GM12878 (cell line): ENCODE measurements at regions not wholly inside any gene's neighbourhood (a gene's known extent, or its start where the extent isn't known, plus 50 kb on each side); places are given as distances from the start of the nearest gene placed in this dataset.

ENCODE experiments used
- ATAC-seq: fragments of 200-7000 bp; cut with Tn5 transposase; 3 replicates; pipeline ENCODE4 v1.9.1; 2020; ENCODE audit warnings: mild to moderate bottlenecking, moderate library complexity
- BruUV-seq: library from RNA; stranded (reverse); fragments of 400-500 nt; replicated peaks from 2 replicates; lab custom pipeline; 2021; lab: Mats Ljungman, UMichigan
- CTCF ChIA-PET: fragments of 300-600 bp; sonication (Branson Sonifier 250); formaldehyde crosslinking; extraction: SDS; loops from one replicate; lab custom pipeline; 2021; ENCODE audit warnings: inconsistent platforms; lab: Yijun Ruan, JAX
- POLR2A ChIA-PET: fragments of 350-600 bp; formaldehyde crosslinking; extraction: SDS; loops from one replicate; lab custom pipeline; 2021; ENCODE audit warnings: inconsistent platforms; lab: Charles Lee
- RAD21 ChIA-PET: fragments of 300-600 bp; sonication (Branson Sonifier 250); formaldehyde crosslinking; loops from one replicate; lab custom pipeline; 2023; ENCODE audit warnings: antibody characterized with exemption; ENCODE audit not compliant: unreplicated experiment; lab: Charles Lee
- SMC1A ChIA-PET: fragments of 300-600 bp; sonication (Branson Sonifier 250); formaldehyde crosslinking; loops from one replicate; lab custom pipeline; 2023; ENCODE audit not compliant: unreplicated experiment, uncharacterized antibody; lab: Charles Lee
- DNase-seq: peaks from one replicate; pipeline ENCODE4 v3.0.0-alpha.2; 2011; ENCODE audit warnings: low read depth, low spot score
- FAIRE-seq: peaks from 3 replicates; lab custom pipeline; 2011; peaks lifted over from hg19 to GRCh38; lab: Jason Lieb, UNC
- H2AFZ ChIP-seq: 2 replicates; pipeline ENCODE4 v1.6.0; 2011; ENCODE audit warnings: low read depth, low read length, control low read depth; ENCODE audit not compliant: control insufficient read depth
- H3K27ac ChIP-seq: 2 replicates; pipeline ENCODE4 v1.5.1; 2011; ENCODE audit warnings: control low read depth; ENCODE audit not compliant: control insufficient read depth, insufficient read depth
- H3K27me3 ChIP-seq, 2 experiments: replicated peaks in 1 of 2; 2 replicates each; pipeline versions ENCODE4 v1.6.0 to v1.6.1; 2011; ENCODE audit warnings: low read length in 1 of 2; ENCODE audit not compliant: control insufficient read depth in 2 of 2, insufficient read depth in 2 of 2
- H3K36me3 ChIP-seq, 2 experiments: 2 replicates each; pipeline ENCODE4 v1.5.1; 2011; ENCODE audit warnings: low read length in 1 of 2; ENCODE audit not compliant: control insufficient read depth in 2 of 2, insufficient read depth in 2 of 2
- H3K4me1 ChIP-seq: 2 replicates; pipeline ENCODE4 v1.6.1; 2011; ENCODE audit warnings: mild to moderate bottlenecking, low read length, moderate library complexity, mixed read lengths; ENCODE audit not compliant: control insufficient read depth, insufficient read depth
- H3K4me2 ChIP-seq: 2 replicates; pipeline ENCODE4 v1.6.0; 2011; ENCODE audit warnings: control low read depth; ENCODE audit not compliant: control insufficient read depth, insufficient read depth
- H3K4me3 ChIP-seq: fragments of 200-600 bp; sonication (generic); 2 replicates; pipeline ENCODE4 v1.5.1; 2016
- H3K79me2 ChIP-seq: 2 replicates; pipeline ENCODE4 v1.6.0; 2011; ENCODE audit warnings: low read length; ENCODE audit not compliant: control insufficient read depth, insufficient read depth
- H3K9ac ChIP-seq: 2 replicates; pipeline ENCODE4 v1.8.0; 2011; ENCODE audit warnings: low read length, control low read depth, mixed read lengths; ENCODE audit not compliant: control insufficient read depth, insufficient read depth
- H3K9me3 ChIP-seq: replicated peaks from 3 replicates; pipeline ENCODE4 v1.5.1; 2011; ENCODE audit warnings: mild to moderate bottlenecking, low read length; ENCODE audit not compliant: control insufficient read depth, insufficient read depth
- H4K20me1 ChIP-seq: 2 replicates; pipeline ENCODE4 v1.6.0; 2011; ENCODE audit not compliant: control insufficient read depth, insufficient read depth
- EED ChIP-seq: sonication (generic); IDR thresholded peaks from 2 replicates; pipeline ENCODE4 v1.6.1; 2016; ENCODE audit warnings: antibody characterized with exemption, low read depth
- MTA2 ChIP-seq: fragments of 450-650 bp; IDR thresholded peaks from 2 replicates; pipeline ENCODE4 v1.6.1; 2016; ENCODE audit warnings: low read depth, mild to moderate bottlenecking, moderate library complexity
- RAD21 ChIP-seq: IDR thresholded peaks from 2 replicates; pipeline ENCODE4 v1.6.1; 2011; ENCODE audit warnings: mild to moderate bottlenecking, low read depth, low read length, moderate library complexity; ENCODE audit not compliant: insufficient read depth
- SKIL ChIP-seq: fragments of 450-650 bp; IDR thresholded peaks from 2 replicates; pipeline ENCODE4 v1.6.1; 2017; ENCODE audit warnings: mild to moderate bottlenecking, low read depth, inconsistent platforms; ENCODE audit not compliant: poor library complexity, severe bottlenecking
- ZNF217 ChIP-seq: fragments of 450-650 bp; IDR thresholded peaks from 2 replicates; pipeline ENCODE4 v1.6.1; 2017; ENCODE audit warnings: antibody characterized with exemption, mild to moderate bottlenecking
- ZNF687 ChIP-seq: fragments of 450-650 bp; IDR thresholded peaks from 2 replicates; pipeline ENCODE4 v1.6.1; 2017; ENCODE audit warnings: mild to moderate bottlenecking, moderate library complexity
- ZZZ3 ChIP-seq: IDR thresholded peaks from 2 replicates; pipeline ENCODE4 v1.6.1; 2011; ENCODE audit warnings: low read depth; ENCODE audit not compliant: control insufficient read depth, insufficient read length
- WGBS: methylation state at CpG from one replicate; pipeline ENCODE4 v1.1.6; 2016; ENCODE audit warnings: low lambda C conversion rate; ENCODE audit not compliant: insufficient replicate concordance, insufficient coverage; ENCODE audit errors: missing lambda C conversion rate; 5-methylcytosine and 5-hydroxymethylcytosine counted together
- in situ Hi-C: fragments of 300-500 bp; cut with MboI; formaldehyde crosslinking; loops from 9 replicates; pipeline ENCODE4 v1.14.3; 2018; ENCODE audit warnings: mixed read lengths
- intact Hi-C: fragments of 100-400 bp; cut with micrococcal nuclease; formaldehyde crosslinking; loops from one replicate; pipeline ENCODE4 v1.14.2; 2022; ENCODE audit not compliant: unreplicated experiment

- TF ChIP-seq RAD21 (no peak), EED (no peak), ZZZ3 (no peak), ZNF217 (no peak), ZNF687 (no peak)
Observed at GRCh38 chr4:14592950-14593349, 409.3 kb upstream of the CPEB2 start (continued).

- POLR2A ChIA-PET = no interaction called here
- H3K9me3 ChIP-seq = no peaks in the 10 kb centered on the region
- H4K20me1 ChIP-seq = no peaks in the 10 kb centered on the region
- H3K79me2 ChIP-seq = no peaks in the 10 kb centered on the region
- H3K27me3 ChIP-seq = no peaks in the 10 kb centered on the region
- no peaks in the 10 kb centered on the region for H3K36me3 ChIP-seq
- RAD21 ChIA-PET = no interaction called here
- CTCF ChIA-PET = no interaction called here
- BruUV-seq = no TSS peak
- TF ChIP-seq MTA2 (no peak), SKIL (no peak)
- TF ChIP-seq, all 136 proteins: peak for 0
- Histone ChIP-seq H3K27ac (no peak overlapping the region), H3K4me3 (no peak overlapping the region), H2AFZ (no peak overlapping the region), H3K4me2 (no peak overlapping the region), H3K4me1 (no peaks in the 10 kb centered on the region), H3K9ac (no peak overlapping the region)
- ATAC-seq (no peak), FAIRE-seq (no peak), DNase-seq (no peak)
- intact Hi-C loops = no loop called here
- SMC1A ChIA-PET = interaction anchor here (0.6 to 0.8 kb wide), 2 partner anchors 26 to 45 kb away, joined by 3 read pairs; no protein-coding TSS in a partner anchor
- 10% methylated on average over 4 of the region's 4 CpGs for WGBS
- in situ Hi-C loops = no loop called here
Observed at GRCh38 chr4:14596028-14596427, 406.3 kb upstream of the CPEB2 start.
